Activated T-cell treated with anti-CD3 and anti-CD28 coated beads, Interleukin-2, amount 50 U/mL, for 4 hours (primary cell): ENCODE measurements at regions not wholly inside any gene's neighbourhood (a gene's known extent, or its start where the extent isn't known, plus 50 kb on each side); places are given as distances from the start of the nearest gene placed in this dataset.
A peak's percentile ranks its signal among the peaks of the same experiment; 100 is the strongest.
"Not testable (repeated sequence)": the region's sequence is repeated elsewhere in the genome, so short reads cannot be mapped to it uniquely, and the experiment has no call there.

Source experiments
- ATAC-seq, 2 donors: fragments of 200-7000 bp; cut with Tn5 transposase; one replicate each; pipeline ENCODE4 v1.10.0; 2021
- DNase-seq: peaks from one replicate; pipeline ENCODE4 v3.0.0-alpha.2; 2020
- H3K27me3 Mint-ChIP-seq: one replicate; pipeline ENCODE4 v1.8.0; 2021; ENCODE audit warnings: low read depth, mixed read lengths
- H3K36me3 Mint-ChIP-seq: one replicate; pipeline ENCODE4 v1.8.0; 2022; ENCODE audit warnings: mixed read lengths; ENCODE audit not compliant: insufficient read depth
- H3K4me1 Mint-ChIP-seq: one replicate; pipeline ENCODE4 v1.8.0; 2021; ENCODE audit warnings: low read depth, mixed read lengths
- H3K4me3 Mint-ChIP-seq: one replicate; pipeline ENCODE4 v1.8.0; 2021; ENCODE audit warnings: mild to moderate bottlenecking, moderate library complexity, mixed read lengths
- H3K9me3 Mint-ChIP-seq: one replicate; pipeline ENCODE4 v1.8.0; 2021; ENCODE audit warnings: mixed read lengths

DNA sequence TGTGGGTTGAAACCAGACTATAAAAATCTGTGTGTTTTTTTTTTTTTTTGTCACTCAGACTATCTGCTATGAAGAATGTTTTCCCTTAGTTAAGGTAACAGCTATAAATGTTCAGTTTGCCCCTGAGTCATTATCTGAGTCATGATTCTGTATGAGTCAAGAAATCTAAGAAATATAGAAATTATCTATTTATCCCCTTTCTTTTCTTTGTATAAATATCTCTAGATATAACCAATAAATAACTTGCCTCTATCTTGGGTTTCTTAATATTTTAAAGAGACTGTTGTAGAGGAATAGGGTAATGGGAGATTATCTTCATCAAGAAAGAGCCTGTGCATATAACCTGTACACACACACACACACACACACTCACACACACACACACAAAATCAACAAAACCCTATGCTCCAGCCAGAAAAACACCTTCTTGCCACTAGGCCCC, 161.7 kb upstream of the EEA1 start:
- Mint-ChIP-seq H3K36me3 (no peaks in the 10 kb centered on the region), H3K4me1 (peaks cover 11% of the 10 kb centered on the region), H3K27me3 (no peaks in the 10 kb centered on the region), H3K4me3 (no peak overlapping the region), H3K9me3 (peaks cover 4% of the 10 kb centered on the region)
- DNase-seq (no peak), ATAC-seq (peak; percentile 50 to 51)

DNA sequence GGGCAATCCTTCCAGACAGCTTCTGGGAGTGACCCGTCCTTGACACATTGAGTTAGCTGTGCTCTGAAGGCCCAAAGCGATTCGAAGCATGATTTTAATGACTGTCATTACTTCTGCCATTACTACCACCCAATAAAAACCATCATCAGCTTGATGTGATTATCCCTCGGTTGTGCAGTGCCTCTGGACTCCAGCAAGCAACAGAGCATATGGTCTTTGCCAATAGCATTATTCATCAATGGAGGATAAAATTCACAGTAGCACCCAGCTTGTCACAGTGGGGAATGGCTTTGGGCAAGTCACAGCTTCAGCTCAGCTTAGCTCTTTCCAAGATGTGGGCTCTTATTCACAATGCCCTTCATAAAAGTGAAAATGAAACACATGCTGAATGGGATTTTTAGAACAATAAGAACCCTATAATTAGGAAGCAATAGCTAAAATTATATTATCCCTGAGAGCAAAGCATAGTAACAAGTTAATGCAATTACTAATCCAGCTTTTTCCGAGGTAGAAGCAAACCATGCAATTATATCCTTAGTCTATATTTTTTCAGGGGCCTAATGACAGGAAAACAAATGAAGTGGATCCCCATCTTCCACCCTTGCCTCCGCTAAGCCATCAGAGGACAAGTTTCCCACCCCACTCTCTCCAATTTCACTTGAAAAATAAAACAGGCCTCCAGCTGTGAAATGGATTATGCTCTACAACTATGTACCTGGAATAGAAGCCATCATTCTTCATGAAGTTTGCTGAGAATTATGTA, 163.0 kb upstream of the EEA1 start:
- H3K27me3 Mint-ChIP-seq, result no peaks in the 10 kb centered on the region
- no peak overlapping the region for H3K4me3 Mint-ChIP-seq
- no peaks in the 10 kb centered on the region for H3K9me3 Mint-ChIP-seq

DNA sequence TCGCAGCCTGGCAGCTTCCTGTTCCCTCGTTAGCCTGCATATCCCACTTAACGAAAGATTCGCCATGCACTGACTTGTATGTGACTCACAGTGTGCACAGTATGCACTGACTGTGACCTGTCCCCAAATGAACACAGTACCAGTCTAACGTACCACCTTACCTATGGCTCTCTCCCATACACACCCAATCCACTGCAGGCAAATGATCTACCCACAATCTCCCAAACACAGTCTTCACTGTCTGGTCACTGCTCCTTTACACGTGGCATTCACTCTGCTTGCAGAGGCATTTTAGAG, 163.5 kb upstream of the EEA1 start:
- no peak for ATAC-seq

More for the DNA sequence above, 163.0 kb upstream of the EEA1 start:
- DNase-seq (no peak), ATAC-seq (no peak)
- H3K36me3 Mint-ChIP-seq, result no peaks in the 10 kb centered on the region
- H3K4me1 Mint-ChIP-seq, result peaks cover 11% of the 10 kb centered on the region

DNA sequence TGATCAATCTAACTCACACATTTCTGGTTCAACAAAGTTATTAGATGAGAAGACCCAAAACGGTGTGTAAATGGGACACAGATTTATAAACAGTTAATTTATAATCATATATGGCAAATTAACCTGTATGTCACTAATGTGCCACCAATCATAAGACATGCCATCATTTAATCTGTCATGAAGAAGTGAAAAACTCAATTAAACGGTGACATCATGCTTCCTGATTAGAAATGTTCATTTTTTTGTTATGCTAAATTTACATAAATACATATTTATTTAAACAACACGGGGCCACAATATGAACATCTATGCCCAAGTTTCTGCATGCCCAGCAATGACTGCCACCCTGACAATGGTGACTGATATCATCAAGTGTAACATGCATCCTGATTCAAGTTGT, 164.1 kb upstream of the EEA1 start:
- peaks cover 13% of the 10 kb centered on the region for H3K4me1 Mint-ChIP-seq

More for the DNA sequence above, 163.5 kb upstream of the EEA1 start:
- H3K4me1 Mint-ChIP-seq, result peaks cover 11% of the 10 kb centered on the region
- no peak for DNase-seq
- H3K27me3 Mint-ChIP-seq, result no peaks in the 10 kb centered on the region
- H3K9me3 Mint-ChIP-seq, result no peaks in the 10 kb centered on the region
- H3K36me3 Mint-ChIP-seq, result no peaks in the 10 kb centered on the region
- no peak overlapping the region for H3K4me3 Mint-ChIP-seq

GRCh38 chr12:93094222-93094621, 165.1 kb upstream of the EEA1 start:
- H3K4me3 Mint-ChIP-seq, result not testable (repeated sequence)

More for the DNA sequence above, 164.1 kb upstream of the EEA1 start:
- H3K27me3 Mint-ChIP-seq, result no peaks in the 10 kb centered on the region
- no peak for DNase-seq
- H3K4me3 Mint-ChIP-seq, result no peak overlapping the region
- no peak for ATAC-seq
- no peaks in the 10 kb centered on the region for H3K36me3 Mint-ChIP-seq
- no peaks in the 10 kb centered on the region for H3K9me3 Mint-ChIP-seq

DNA sequence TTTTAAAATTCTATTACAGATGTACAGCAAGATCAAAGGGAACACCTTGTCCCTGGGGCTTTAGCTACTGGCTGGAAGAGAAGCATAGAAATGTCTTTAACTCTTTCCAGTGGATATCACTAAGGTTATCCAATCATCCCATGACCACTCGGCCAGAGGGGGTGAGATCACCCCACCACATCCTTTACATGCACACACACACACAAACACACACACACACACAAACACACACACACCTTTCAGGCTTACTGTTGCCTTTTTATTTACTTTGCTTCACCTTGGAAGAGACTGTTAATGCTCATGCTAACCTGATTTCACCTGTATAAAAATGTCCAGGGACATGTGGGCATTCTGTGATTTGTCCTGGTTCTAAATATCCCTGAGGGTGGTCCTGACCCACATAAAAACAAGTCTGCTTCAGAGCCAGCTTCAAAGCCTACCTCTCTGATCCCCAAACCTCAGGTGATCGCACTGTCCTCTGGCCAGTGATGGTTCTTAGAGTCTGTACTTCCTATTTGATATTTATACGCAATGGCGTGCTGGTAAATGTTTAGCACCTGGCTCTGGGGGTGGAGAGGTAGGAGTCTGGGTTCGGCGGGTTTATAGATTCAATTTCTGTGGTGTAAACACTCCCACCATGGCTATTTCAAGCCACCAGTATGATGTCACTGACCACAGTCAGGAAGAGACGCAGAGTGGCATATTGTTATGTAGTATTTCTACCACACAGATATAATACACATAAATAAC, 166.1 kb upstream of the EEA1 start:
- ATAC-seq, result peak in 1 of 2 donors; percentile 52
- Mint-ChIP-seq H3K4me3 (no peak overlapping the region), H3K4me1 (peaks cover 10% of the 10 kb centered on the region), H3K9me3 (no peaks in the 10 kb centered on the region), H3K36me3 (no peaks in the 10 kb centered on the region), H3K27me3 (no peaks in the 10 kb centered on the region)
- DNase-seq, result no peak

More at GRCh38 chr12:93094222-93094621, 165.1 kb upstream of the EEA1 start:
- not testable (repeated sequence) for ATAC-seq, H3K9me3 Mint-ChIP-seq, DNase-seq, H3K27me3 Mint-ChIP-seq, H3K36me3 Mint-ChIP-seq
- peaks cover 16% of the 10 kb centered on the region for H3K4me1 Mint-ChIP-seq

GRCh38 chr12:93097417-93097816, 168.3 kb upstream of the EEA1 start:
- ATAC-seq (no peak), DNase-seq (no peak)
- no peak overlapping the region for H3K4me3 Mint-ChIP-seq
- peaks cover 6% of the 10 kb centered on the region for H3K4me1 Mint-ChIP-seq
- H3K27me3 Mint-ChIP-seq, result no peaks in the 10 kb centered on the region
- no peaks in the 10 kb centered on the region for H3K36me3 Mint-ChIP-seq
- H3K9me3 Mint-ChIP-seq, result no peaks in the 10 kb centered on the region

DNA sequence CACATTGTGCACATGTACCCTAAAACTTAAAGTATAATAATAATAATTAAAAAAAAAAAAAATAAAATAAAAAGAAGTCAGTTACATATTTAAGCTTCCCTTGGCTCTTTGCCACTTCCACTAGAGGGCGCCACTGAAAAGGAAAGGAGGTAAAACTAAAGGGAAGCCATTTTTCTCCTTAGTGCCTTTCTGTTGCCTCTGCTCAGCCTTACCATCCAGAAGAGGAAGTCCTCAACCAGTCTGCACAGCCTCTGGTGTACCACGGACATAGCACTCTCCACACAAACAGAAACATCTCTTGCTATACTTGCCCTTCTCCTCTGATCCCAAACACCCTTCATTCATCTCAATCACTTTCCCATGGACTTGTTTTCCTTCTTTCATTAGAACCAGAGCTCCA, 169.0 kb upstream of the EEA1 start:
- Mint-ChIP-seq H3K4me3 (no peak overlapping the region), H3K36me3 (no peaks in the 10 kb centered on the region), H3K27me3 (no peaks in the 10 kb centered on the region), H3K9me3 (no peaks in the 10 kb centered on the region), H3K4me1 (peaks cover 6% of the 10 kb centered on the region)
- ATAC-seq (peak; percentile 48 to 66), DNase-seq (peak; percentile 45)

GRCh38 chr12:93099792-93100191, 170.7 kb upstream of the EEA1 start:
- DNase-seq, result no peak
- peaks cover 6% of the 10 kb centered on the region for H3K4me1 Mint-ChIP-seq
- no peaks in the 10 kb centered on the region for H3K36me3 Mint-ChIP-seq
- no peak for ATAC-seq
- H3K9me3 Mint-ChIP-seq, result no peaks in the 10 kb centered on the region
- no peak overlapping the region for H3K4me3 Mint-ChIP-seq
- H3K27me3 Mint-ChIP-seq, result no peaks in the 10 kb centered on the region

DNA sequence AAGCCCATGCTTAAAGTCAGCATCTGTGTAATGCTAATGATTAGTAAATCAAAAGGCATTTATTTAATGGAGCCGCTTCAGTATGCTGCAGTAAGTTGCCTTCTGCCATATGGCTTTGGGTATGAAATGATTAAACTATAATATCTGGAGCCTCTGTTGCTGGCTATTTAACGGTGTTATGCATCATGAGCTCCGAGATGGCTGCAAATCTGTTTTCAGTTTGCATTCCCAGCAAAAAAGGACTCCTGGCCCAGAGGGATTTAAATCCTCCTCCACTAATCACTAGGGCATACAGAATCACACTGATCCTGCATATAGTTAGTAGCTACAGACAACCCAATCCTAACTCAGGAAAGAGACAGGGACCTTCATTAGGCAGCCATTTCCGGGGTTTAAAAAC, 171.5 kb upstream of the EEA1 start:
- H3K9me3 Mint-ChIP-seq, result no peaks in the 10 kb centered on the region
- H3K36me3 Mint-ChIP-seq, result no peaks in the 10 kb centered on the region
- H3K4me3 Mint-ChIP-seq, result no peak overlapping the region
- DNase-seq (no peak), ATAC-seq (no peak)
- no peaks in the 10 kb centered on the region for H3K27me3 Mint-ChIP-seq
- H3K4me1 Mint-ChIP-seq, result peaks cover 6% of the 10 kb centered on the region

GRCh38 chr12:93101367-93101766, 172.3 kb upstream of the EEA1 start:
- Mint-ChIP-seq H3K4me3 (no peak overlapping the region), H3K9me3 (no peaks in the 10 kb centered on the region), H3K27me3 (no peaks in the 10 kb centered on the region), H3K36me3 (no peaks in the 10 kb centered on the region), H3K4me1 (peaks cover 6% of the 10 kb centered on the region)
- DNase-seq (no peak), ATAC-seq (no peak)

GRCh38 chr12:93102312-93102711, 173.2 kb upstream of the EEA1 start:
- Mint-ChIP-seq H3K4me3 (no peak overlapping the region), H3K4me1 (peaks cover 6% of the 10 kb centered on the region), H3K36me3 (no peaks in the 10 kb centered on the region), H3K27me3 (no peaks in the 10 kb centered on the region), H3K9me3 (no peaks in the 10 kb centered on the region)
- DNase-seq, result no peak
- no peak for ATAC-seq

GRCh38 chr12:93102744-93103143, 173.6 kb upstream of the EEA1 start:
- no peaks in the 10 kb centered on the region for H3K27me3 Mint-ChIP-seq
- H3K9me3 Mint-ChIP-seq, result no peaks in the 10 kb centered on the region
- DNase-seq, result no peak
- H3K36me3 Mint-ChIP-seq, result no peaks in the 10 kb centered on the region
- H3K4me3 Mint-ChIP-seq, result no peak overlapping the region
- no peak for ATAC-seq
- H3K4me1 Mint-ChIP-seq, result peaks cover 8% of the 10 kb centered on the region

DNA sequence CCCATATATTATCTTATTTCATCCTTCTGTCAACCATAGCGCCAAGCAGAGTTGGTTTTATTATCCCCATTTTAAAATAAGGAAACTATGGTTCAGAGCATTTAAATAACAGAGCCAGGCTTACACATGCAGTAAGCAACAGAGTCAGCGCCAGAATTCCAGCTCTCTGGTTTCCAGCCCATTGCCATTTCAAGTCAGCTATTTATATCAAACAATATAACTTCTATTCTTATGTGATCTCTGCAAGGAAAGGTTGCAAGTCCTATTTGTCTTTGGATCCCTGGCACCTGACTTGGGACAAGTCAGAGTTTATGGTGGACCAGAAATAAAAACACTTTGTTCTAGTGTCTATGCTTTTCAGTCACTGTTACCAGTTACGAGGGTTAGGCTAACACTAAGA, 174.1 kb upstream of the EEA1 start:
- Mint-ChIP-seq H3K4me1 (peaks cover 6% of the 10 kb centered on the region), H3K27me3 (no peaks in the 10 kb centered on the region), H3K36me3 (no peaks in the 10 kb centered on the region), H3K9me3 (no peaks in the 10 kb centered on the region), H3K4me3 (no peak overlapping the region)
- no peak for DNase-seq
- no peak for ATAC-seq

- Mint-ChIP-seq H3K4me1 (peaks cover 2% of the 10 kb centered on the region), H3K27me3 (no peaks in the 10 kb centered on the region), H3K4me3 (no peak overlapping the region), H3K36me3 (no peaks in the 10 kb centered on the region), H3K9me3 (no peaks in the 10 kb centered on the region)
- DNase-seq, result no peak
- no peak for ATAC-seq
These were observed 175.4 kb upstream of the EEA1 start for GRCh38 chr12:93104535-93104934.
